Adrenal gland (tissue), 9 donors: ENCODE measurements at regions not wholly inside any gene's neighbourhood (a gene's known extent, or its start where the extent isn't known, plus 50 kb on each side); places are given as distances from the start of the nearest gene placed in this dataset.

Experiments
- DNase-seq, 7 donors: peaks; one replicate each; pipeline ENCODE4 v3.0.0-alpha.2; 2019 to 2020
- H3K27ac ChIP-seq, 5 donors: fragments of 200-600 bp; sonication (generic) in 4 of 5; 1 replicate in 3 of 5; 2 replicates in 2 of 5; pipeline versions ENCODE4 v1.5.1 to v1.8.0; 2016 to 2020; ENCODE audit warnings: mild to moderate bottlenecking in 1 of 5
- H3K27me3 ChIP-seq: fragments of 200-600 bp; 2 replicates; pipeline ENCODE4 v1.8.0; 2021
- H3K36me3 ChIP-seq, 2 donors: fragments of 200-600 bp; replicated peaks in 1 of 2; 1 replicate in 1 of 2; 2 replicates in 1 of 2; pipeline versions ENCODE4 v1.5.1 to v1.8.0; 2018 to 2022
- H3K4me1 ChIP-seq, 2 donors: fragments of 200-600 bp; replicated peaks in 1 of 2; 1 replicate in 1 of 2; 2 replicates in 1 of 2; pipeline versions ENCODE4 v1.5.1 to v1.8.0; 2018 to 2021
- H3K4me3 ChIP-seq, 4 donors: fragments of 200-600 bp; sonication (generic) in 3 of 4; one replicate each; pipeline ENCODE4 v1.5.1; 2016 to 2018
- H3K9me3 ChIP-seq, 3 donors: fragments of 200-600 bp; sonication (generic) in 1 of 3; replicated peaks in 1 of 3; 1 replicate in 2 of 3; 2 replicates in 1 of 3; pipeline versions ENCODE4 v1.5.1 to v1.8.0; 2016 to 2021
- CTCF ChIP-seq, 6 experiments: fragments of 450-650 bp in 4 of 6; fragments of 200-600 bp in 2 of 6; sonication (generic) in 1 of 6; IDR thresholded peaks; 1 replicate in 5 of 6; 2 replicates in 1 of 6; pipeline versions ENCODE4 v1.5.1 to v1.8.0; 2016 to 2021; ENCODE audit warnings: antibody characterized with exemption in 6 of 6, mild to moderate bottlenecking in 2 of 6, moderate library complexity in 1 of 6
- POLR2A ChIP-seq, 2 donors: fragments of 450-650 bp; IDR thresholded peaks; one replicate each; pipeline ENCODE4 v1.6.1; 2017; ENCODE audit warnings: antibody characterized with exemption in 2 of 2, mild to moderate bottlenecking in 2 of 2, moderate library complexity in 1 of 2
- WGBS, 4 donors: extraction: QIAGEN DNeasy Blood & Tissue Kit in 2 of 4; methylation state at CpG; one replicate each; pipeline versions ENCODE4 v1.1.5 to v1.1.7; 2013 to 2017; 5-methylcytosine and 5-hydroxymethylcytosine counted together
- intact Hi-C, 2 donors: fragments of 100-400 bp; cut with DNase I; formaldehyde crosslinking; loops; one replicate each; pipeline versions ENCODE4 v1.14.1 to v1.15.0; 2022 to 2023
- donor health status: healthy with polysubstance abuse.
- donor health status: Bipolar disorder and iron deficiency.
- donor health status: DM: yes; HTN: yes; CAD: no.
- donor health status: DM: no; HTN: no; CAD: no.
- donor health status: DM: no; HTN: no; CAD: no.

GRCh38 chr6:44662461-44663121 is 275.1 kb downstream of the CDC5L start:
- no peaks in the 10 kb centered on the region for H3K9me3 ChIP-seq
- no peaks in the 10 kb centered on the region for H3K36me3 ChIP-seq
- no peak overlapping the region for H3K27ac ChIP-seq
- DNase-seq, result no peak
- H3K4me1 ChIP-seq, result no peaks in the 10 kb centered on the region
- TF ChIP-seq POLR2A (IDR thresholded peaks at IDR 0.05) (no peak), CTCF (IDR thresholded peaks at IDR 0.05) (no peak)
- 61 to 77% (median 69%) methylated on average over 7 to 13 of the region's 13 CpGs for WGBS, 4 donors
- intact Hi-C loops, result no loop called here
- no peak overlapping the region for H3K4me3 ChIP-seq
- no peaks in the 10 kb centered on the region for H3K27me3 ChIP-seq

GRCh38 chr6:44663860-44664634 is 276.5 kb downstream of the CDC5L start:
- Histone ChIP-seq H3K9me3 (no peaks in the 10 kb centered on the region), H3K27ac (no peak overlapping the region), H3K4me3 (no peak overlapping the region), H3K4me1 (no peaks in the 10 kb centered on the region), H3K27me3 (no peaks in the 10 kb centered on the region), H3K36me3 (no peaks in the 10 kb centered on the region)
- intact Hi-C loops, result no loop called here
- WGBS, 4 donors, result 87 to 94% (median 91%) methylated on average over 10 of the region's 10 CpGs
- TF ChIP-seq POLR2A (IDR thresholded peaks at IDR 0.05) (no peak), CTCF (IDR thresholded peaks at IDR 0.05) (no peak)
- no peak for DNase-seq

GRCh38 chr6:44664716-44665115 is 277.2 kb downstream of the CDC5L start:
- no peaks in the 10 kb centered on the region for H3K27me3 ChIP-seq
- intact Hi-C loops, result no loop called here
- no peaks in the 10 kb centered on the region for H3K4me1 ChIP-seq
- 88 to 92% (median 91%) methylated on average over 4 of the region's 4 CpGs for WGBS, 4 donors
- H3K27ac ChIP-seq, result no peak overlapping the region
- DNase-seq, result no peak
- H3K36me3 ChIP-seq, result no peaks in the 10 kb centered on the region
- no peak overlapping the region for H3K4me3 ChIP-seq
- H3K9me3 ChIP-seq, result no peaks in the 10 kb centered on the region
- TF ChIP-seq CTCF (IDR thresholded peaks at IDR 0.05), result no peak
- no peak for TF ChIP-seq POLR2A (IDR thresholded peaks at IDR 0.05)

- H3K4me1 ChIP-seq, result no peaks in the 10 kb centered on the region
- no peak overlapping the region for H3K27ac ChIP-seq
- H3K36me3 ChIP-seq, result no peaks in the 10 kb centered on the region
- H3K9me3 ChIP-seq, result no peaks in the 10 kb centered on the region
- no peak for TF ChIP-seq CTCF (IDR thresholded peaks at IDR 0.05)
- TF ChIP-seq POLR2A (IDR thresholded peaks at IDR 0.05), result no peak
- H3K4me3 ChIP-seq, result no peak overlapping the region
- DNase-seq, result peak in 1 of 7 donors; percentile 18
- H3K27me3 ChIP-seq, result no peaks in the 10 kb centered on the region
- WGBS, 4 donors, result 87 to 98% (median 89%) methylated on average over 3 of the region's 3 CpGs; no CpG with 5 or more reads in 1 of the 4 donors
- intact Hi-C loops, result no loop called here
Measured at GRCh38 chr6:44665143-44665542, 277.6 kb downstream of the CDC5L start.
